ENCODE measurements at regions not wholly inside any gene's neighbourhood (a gene's known extent, or its start where the extent isn't known, plus 50 kb on each side); places are given as distances from the start of the nearest gene placed in this dataset.

- TF ChIP-seq POLR2A (IDR thresholded peaks at IDR 0.05) (no peak), CTCF (IDR thresholded peaks at IDR 0.05) (no peak)
Measured at GRCh38 chr12:111081600-111081999, 161.2 kb upstream of the MYL2 start.

All from ovary (tissue), 3 donors.